ENCODE measurements at regions not wholly inside any gene's neighbourhood (a gene's known extent, or its start where the extent isn't known, plus 50 kb on each side); places are given as distances from the start of the nearest gene placed in this dataset.

DNA sequence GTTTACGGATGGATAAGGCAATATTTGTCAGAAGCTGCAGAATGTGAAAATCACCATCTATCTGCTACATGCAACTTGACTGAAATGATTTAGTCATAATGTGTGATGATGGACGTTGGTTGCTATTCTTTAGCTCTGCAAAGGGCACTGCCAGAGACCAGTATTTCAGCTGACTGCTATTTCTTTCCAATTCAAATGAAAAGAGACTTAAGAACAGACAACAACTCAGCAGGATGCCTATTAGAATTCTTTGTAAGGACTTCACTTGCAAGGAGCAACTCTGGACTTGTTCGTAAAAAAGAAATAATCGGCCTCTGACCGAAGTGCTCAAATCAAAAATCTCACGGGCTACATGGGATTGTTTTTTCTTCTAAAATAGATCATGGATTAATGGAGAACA lies 262.7 kb downstream of the DHX15 start:
- Histone ChIP-seq H3K27ac (ENCODE audit: low read depth, low read length) (no peak overlapping the region), H3K4me1 (ENCODE audit: control insufficient read depth in 5 of 5, insufficient read depth in 5 of 5, low read length in 5 of 5) (no peaks in the 10 kb centered on the region), H3K9me3 (ENCODE audit: control insufficient read depth in 5 of 5, low read length in 5 of 5) (no peaks in the 10 kb centered on the region)

DNA sequence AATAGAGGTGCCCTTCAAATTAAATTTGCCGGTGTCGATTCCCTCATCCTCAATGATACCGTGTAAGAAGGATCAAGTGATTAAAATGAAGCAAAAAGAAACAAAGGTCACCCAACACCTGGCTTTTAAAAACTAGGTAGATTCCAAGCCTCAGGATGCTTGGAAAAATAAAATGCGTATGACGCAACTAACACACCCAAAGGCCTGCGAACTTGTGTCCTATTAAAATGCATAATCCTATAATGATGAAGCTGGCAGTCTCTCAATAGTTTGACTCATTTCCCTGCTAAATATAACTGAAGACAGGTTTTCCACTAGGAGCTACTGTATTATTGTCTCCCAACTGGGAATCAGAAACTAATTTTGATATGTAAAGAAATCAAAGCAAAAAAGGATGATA lies 263.2 kb downstream of the DHX15 start:
- no peaks in the 10 kb centered on the region for H3K4me1 ChIP-seq (ENCODE audit: control insufficient read depth in 5 of 5, insufficient read depth in 5 of 5, low read length in 5 of 5)
- no peaks in the 10 kb centered on the region for H3K36me3 ChIP-seq (ENCODE audit: control insufficient read depth in 5 of 5, insufficient read depth in 5 of 5, low read length in 5 of 5)
- H3K27ac ChIP-seq (ENCODE audit: low read depth, low read length), result no peak overlapping the region
- no peaks in the 10 kb centered on the region for H3K27me3 ChIP-seq (ENCODE audit: control insufficient read depth in 5 of 5, insufficient read depth in 4 of 5, low read length in 5 of 5)
- H3K4me3 ChIP-seq (ENCODE audit: low read depth in 1 of 5, low read length in 5 of 5), result no peak overlapping the region
- no peaks in the 10 kb centered on the region for H3K9me3 ChIP-seq (ENCODE audit: control insufficient read depth in 5 of 5, low read length in 5 of 5)
- no peak overlapping the region for H3K9ac ChIP-seq (ENCODE audit: low read length in 5 of 5)

More for the DNA sequence above, 262.7 kb downstream of the DHX15 start:
- Histone ChIP-seq H3K27me3 (ENCODE audit: control insufficient read depth in 5 of 5, insufficient read depth in 4 of 5, low read length in 5 of 5) (no peaks in the 10 kb centered on the region), H3K36me3 (ENCODE audit: control insufficient read depth in 5 of 5, insufficient read depth in 5 of 5, low read length in 5 of 5) (no peaks in the 10 kb centered on the region), H3K4me3 (ENCODE audit: low read depth in 1 of 5, low read length in 5 of 5) (no peak overlapping the region), H3K9ac (ENCODE audit: low read length in 5 of 5) (no peak overlapping the region)

DNA sequence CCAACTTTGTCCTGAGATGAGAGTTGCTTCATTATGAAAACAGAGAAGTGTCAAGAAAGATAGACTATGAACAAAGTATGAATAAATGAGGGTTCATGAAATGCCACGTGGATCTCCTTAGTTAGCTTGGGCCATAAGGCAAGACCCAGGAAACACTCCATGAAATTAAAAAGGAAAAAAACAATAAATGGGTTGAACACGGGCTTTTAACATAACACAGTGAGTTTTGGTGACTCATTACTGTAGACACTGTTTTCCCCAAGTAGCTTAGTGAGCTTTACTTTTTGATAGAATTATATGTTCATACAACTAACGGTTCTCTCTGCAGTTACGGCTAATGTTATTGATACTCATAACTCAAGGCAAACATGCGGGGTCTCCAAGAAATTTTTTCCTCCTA lies 265.0 kb downstream of the DHX15 start:
- H3K36me3 ChIP-seq (ENCODE audit: control insufficient read depth in 5 of 5, insufficient read depth in 5 of 5, low read length in 5 of 5), result no peaks in the 10 kb centered on the region
- no peaks in the 10 kb centered on the region for H3K9me3 ChIP-seq (ENCODE audit: control insufficient read depth in 5 of 5, low read length in 5 of 5)
- H3K27ac ChIP-seq (ENCODE audit: low read depth, low read length), result no peak overlapping the region
- no peak overlapping the region for H3K9ac ChIP-seq (ENCODE audit: low read length in 5 of 5)
- no peak overlapping the region for H3K4me3 ChIP-seq (ENCODE audit: low read depth in 1 of 5, low read length in 5 of 5)
- no peaks in the 10 kb centered on the region for H3K27me3 ChIP-seq (ENCODE audit: control insufficient read depth in 5 of 5, insufficient read depth in 4 of 5, low read length in 5 of 5)
- no peaks in the 10 kb centered on the region for H3K4me1 ChIP-seq (ENCODE audit: control insufficient read depth in 5 of 5, insufficient read depth in 5 of 5, low read length in 5 of 5)

DNA sequence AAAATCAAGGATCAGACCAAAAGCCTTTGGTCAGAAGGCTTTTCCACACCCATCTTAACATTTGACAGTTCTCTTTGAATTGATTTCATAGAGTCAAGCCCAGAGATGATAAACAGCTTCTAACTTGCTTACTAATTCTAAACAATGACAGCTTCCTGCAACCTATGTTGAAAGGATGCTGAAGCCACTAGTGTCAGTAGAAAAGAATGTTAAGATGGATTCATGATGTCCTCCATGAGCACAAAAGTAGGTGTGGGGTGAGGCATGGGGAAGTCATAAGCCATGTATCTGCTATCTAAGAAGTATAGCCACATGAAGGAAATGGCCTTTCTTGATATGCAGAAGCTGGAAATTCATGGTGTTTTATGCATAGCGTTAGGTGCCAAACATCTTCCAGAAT lies 269.3 kb downstream of the DHX15 start:
- H3K36me3 ChIP-seq (ENCODE audit: control insufficient read depth in 5 of 5, insufficient read depth in 5 of 5, low read length in 5 of 5), result no peaks in the 10 kb centered on the region
- H3K4me1 ChIP-seq (ENCODE audit: control insufficient read depth in 5 of 5, insufficient read depth in 5 of 5, low read length in 5 of 5), result no peaks in the 10 kb centered on the region
- no peak overlapping the region for H3K4me3 ChIP-seq (ENCODE audit: low read depth in 1 of 5, low read length in 5 of 5)
- no peak overlapping the region for H3K27ac ChIP-seq (ENCODE audit: low read depth, low read length)
- H3K9me3 ChIP-seq (ENCODE audit: control insufficient read depth in 5 of 5, low read length in 5 of 5), result no peaks in the 10 kb centered on the region
- no peaks in the 10 kb centered on the region for H3K27me3 ChIP-seq (ENCODE audit: control insufficient read depth in 5 of 5, insufficient read depth in 4 of 5, low read length in 5 of 5)
- H3K9ac ChIP-seq (ENCODE audit: low read length in 5 of 5), result no peak overlapping the region

DNA sequence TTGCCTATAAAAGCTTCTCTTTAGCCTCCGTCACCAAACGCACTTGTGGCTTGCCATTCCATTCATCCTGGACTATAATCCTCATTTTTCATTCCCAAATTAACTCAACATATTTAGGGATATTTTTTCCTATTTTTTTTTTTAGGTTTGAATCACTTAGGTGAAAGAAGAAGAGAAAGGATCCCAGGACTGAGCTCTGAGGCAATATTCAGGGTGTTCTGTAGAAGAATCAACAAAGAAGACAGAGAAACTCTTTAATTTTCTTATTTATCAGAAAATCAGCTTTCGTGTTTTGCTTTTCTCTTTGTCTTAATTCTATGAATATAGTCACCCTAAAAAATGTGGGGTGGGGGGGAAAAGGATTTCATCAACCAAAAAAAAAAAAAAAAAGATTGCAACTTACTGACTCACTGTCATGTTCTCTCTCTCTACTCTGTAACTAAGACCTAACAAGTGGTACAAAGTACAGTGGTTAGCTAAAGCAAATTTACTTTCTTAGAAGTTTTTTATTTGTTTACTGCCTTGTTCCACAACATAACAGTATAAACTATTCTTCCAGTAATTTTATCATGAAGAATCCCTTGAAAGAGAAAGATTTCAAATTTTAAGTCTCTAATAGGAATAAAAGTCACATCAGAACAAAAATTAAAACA lies 272.0 kb downstream of the DHX15 start:
- H3K36me3 ChIP-seq (ENCODE audit: control insufficient read depth in 5 of 5, insufficient read depth in 5 of 5, low read length in 5 of 5), result no peaks in the 10 kb centered on the region

DNA sequence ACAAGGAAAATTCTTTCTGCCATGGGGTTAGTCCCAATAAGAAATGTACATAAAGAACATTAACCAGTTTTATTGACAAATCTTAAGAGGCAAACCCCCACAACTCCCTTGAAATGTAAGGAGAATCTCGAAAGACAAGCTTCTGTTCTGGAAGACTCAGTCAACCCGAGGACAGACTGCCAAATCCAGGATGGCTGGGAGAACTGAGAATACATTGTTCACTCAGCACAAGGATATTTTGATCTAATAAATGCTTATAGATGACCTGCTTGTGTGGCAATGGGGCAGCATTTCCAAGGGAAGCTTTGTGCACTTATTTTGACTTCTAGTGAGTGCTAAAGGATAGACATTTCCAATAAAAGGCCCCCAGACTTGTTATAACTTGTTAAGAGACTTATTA lies 280.4 kb downstream of the DHX15 start:
- H3K4me1 ChIP-seq (ENCODE audit: control insufficient read depth in 5 of 5, insufficient read depth in 5 of 5, low read length in 5 of 5), result no peaks in the 10 kb centered on the region
- no peak overlapping the region for H3K27ac ChIP-seq (ENCODE audit: low read depth, low read length)
- H3K27me3 ChIP-seq (ENCODE audit: control insufficient read depth in 5 of 5, insufficient read depth in 4 of 5, low read length in 5 of 5), result no peaks in the 10 kb centered on the region
- H3K9ac ChIP-seq (ENCODE audit: low read length in 5 of 5), result no peak overlapping the region
- no peaks in the 10 kb centered on the region for H3K9me3 ChIP-seq (ENCODE audit: control insufficient read depth in 5 of 5, low read length in 5 of 5)
- no peak overlapping the region for H3K4me3 ChIP-seq (ENCODE audit: low read depth in 1 of 5, low read length in 5 of 5)
- H3K36me3 ChIP-seq (ENCODE audit: control insufficient read depth in 5 of 5, insufficient read depth in 5 of 5, low read length in 5 of 5), result no peaks in the 10 kb centered on the region

More for the DNA sequence above, 272.0 kb downstream of the DHX15 start:
- Histone ChIP-seq H3K4me1 (ENCODE audit: control insufficient read depth in 5 of 5, insufficient read depth in 5 of 5, low read length in 5 of 5) (no peaks in the 10 kb centered on the region), H3K4me3 (ENCODE audit: low read depth in 1 of 5, low read length in 5 of 5) (no peak overlapping the region), H3K27ac (ENCODE audit: low read depth, low read length) (no peak overlapping the region), H3K9ac (ENCODE audit: low read length in 5 of 5) (no peak overlapping the region), H3K9me3 (ENCODE audit: control insufficient read depth in 5 of 5, low read length in 5 of 5) (no peaks in the 10 kb centered on the region), H3K27me3 (ENCODE audit: control insufficient read depth in 5 of 5, insufficient read depth in 4 of 5, low read length in 5 of 5) (no peaks in the 10 kb centered on the region)

DNA sequence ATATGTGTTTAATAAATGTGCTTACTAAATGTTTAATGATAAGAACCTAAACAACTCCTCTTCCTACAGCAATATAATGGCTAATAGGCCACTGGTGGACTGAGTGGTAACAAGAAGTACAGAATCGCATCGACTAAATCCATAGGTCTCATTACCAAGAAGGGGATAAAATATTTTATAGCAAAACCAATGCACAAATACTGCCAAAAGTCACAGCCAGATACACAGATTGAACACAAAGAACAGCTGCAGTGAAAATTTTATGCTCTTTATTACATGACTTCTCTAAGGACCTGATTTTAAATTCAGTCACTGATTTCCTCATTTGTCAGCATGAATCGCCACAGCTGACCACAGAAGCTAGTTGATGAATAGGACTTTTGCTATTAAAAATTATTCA lies 285.4 kb downstream of the DHX15 start:
- H3K4me1 ChIP-seq (ENCODE audit: control insufficient read depth in 5 of 5, insufficient read depth in 5 of 5, low read length in 5 of 5), result no peaks in the 10 kb centered on the region
- no peak overlapping the region for H3K4me3 ChIP-seq (ENCODE audit: low read depth in 1 of 5, low read length in 5 of 5)
- H3K27me3 ChIP-seq (ENCODE audit: control insufficient read depth in 5 of 5, insufficient read depth in 4 of 5, low read length in 5 of 5), result no peaks in the 10 kb centered on the region
- H3K9me3 ChIP-seq (ENCODE audit: control insufficient read depth in 5 of 5, low read length in 5 of 5), result peaks cover 0 to 5% (median 0%) of the 10 kb centered on the region in 5 donors
- H3K36me3 ChIP-seq (ENCODE audit: control insufficient read depth in 5 of 5, insufficient read depth in 5 of 5, low read length in 5 of 5), result no peaks in the 10 kb centered on the region
- H3K27ac ChIP-seq (ENCODE audit: low read depth, low read length), result no peak overlapping the region
- no peak overlapping the region for H3K9ac ChIP-seq (ENCODE audit: low read length in 5 of 5)

DNA sequence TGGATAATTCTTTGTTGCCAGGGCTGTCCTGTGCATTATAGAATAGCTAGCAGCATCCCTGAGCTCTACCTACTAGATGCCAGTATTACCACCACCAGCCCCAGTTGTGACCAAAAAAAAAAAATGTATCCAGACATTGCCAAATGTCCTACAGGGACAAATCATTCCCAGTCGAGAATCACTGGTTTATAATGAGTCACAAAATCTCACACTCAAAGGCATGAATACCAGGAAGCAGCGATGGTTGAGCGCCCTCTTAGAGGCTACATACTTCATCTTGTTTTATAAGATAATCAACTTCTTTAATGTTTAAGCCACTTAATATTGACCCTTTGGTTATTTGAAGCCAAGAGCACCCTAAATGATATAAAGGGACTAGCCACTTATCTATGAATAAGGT lies 297.3 kb downstream of the DHX15 start:
- Histone ChIP-seq H3K9me3 (ENCODE audit: control insufficient read depth in 5 of 5, low read length in 5 of 5) (peaks cover 0 to 6% (median 0%) of the 10 kb centered on the region in 5 donors), H3K36me3 (ENCODE audit: control insufficient read depth in 5 of 5, insufficient read depth in 5 of 5, low read length in 5 of 5) (no peaks in the 10 kb centered on the region), H3K9ac (ENCODE audit: low read length in 5 of 5) (no peak overlapping the region), H3K4me1 (ENCODE audit: control insufficient read depth in 5 of 5, insufficient read depth in 5 of 5, low read length in 5 of 5) (peaks cover 0 to 6% (median 0%) of the 10 kb centered on the region in 5 donors), H3K27me3 (ENCODE audit: control insufficient read depth in 5 of 5, insufficient read depth in 4 of 5, low read length in 5 of 5) (no peaks in the 10 kb centered on the region), H3K4me3 (ENCODE audit: low read depth in 1 of 5, low read length in 5 of 5) (no peak overlapping the region), H3K27ac (ENCODE audit: low read depth, low read length) (no peak overlapping the region)

DNA sequence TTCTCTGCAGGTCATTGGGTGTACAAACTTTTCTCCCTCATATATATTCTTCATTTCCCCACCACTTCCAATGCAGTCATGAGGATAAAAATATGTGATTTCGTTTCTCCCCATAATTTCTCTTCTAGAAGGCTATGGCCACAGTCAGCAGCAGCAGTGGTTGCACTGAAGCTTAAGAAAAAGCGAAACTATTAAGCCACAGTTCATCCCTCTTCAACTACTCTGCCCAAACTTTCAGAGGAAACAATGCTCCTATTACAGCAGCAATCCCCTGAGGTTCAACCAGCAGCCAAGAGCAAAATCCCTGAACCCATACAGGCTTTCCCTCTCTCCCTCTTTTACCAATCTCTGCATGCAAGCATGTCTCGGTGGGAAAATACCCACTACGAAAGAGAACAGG lies 298.6 kb downstream of the DHX15 start:
- peaks cover 0 to 6% (median 0%) of the 10 kb centered on the region in 5 donors for H3K4me1 ChIP-seq (ENCODE audit: control insufficient read depth in 5 of 5, insufficient read depth in 5 of 5, low read length in 5 of 5)
- H3K4me3 ChIP-seq (ENCODE audit: low read depth in 1 of 5, low read length in 5 of 5), result no peak overlapping the region
- H3K27ac ChIP-seq (ENCODE audit: low read depth, low read length), result no peak overlapping the region
- no peak overlapping the region for H3K9ac ChIP-seq (ENCODE audit: low read length in 5 of 5)
- H3K9me3 ChIP-seq (ENCODE audit: control insufficient read depth in 5 of 5, low read length in 5 of 5), result peaks cover 0 to 6% (median 0%) of the 10 kb centered on the region in 5 donors
- no peaks in the 10 kb centered on the region for H3K27me3 ChIP-seq (ENCODE audit: control insufficient read depth in 5 of 5, insufficient read depth in 4 of 5, low read length in 5 of 5)
- H3K36me3 ChIP-seq (ENCODE audit: control insufficient read depth in 5 of 5, insufficient read depth in 5 of 5, low read length in 5 of 5), result no peaks in the 10 kb centered on the region

DNA sequence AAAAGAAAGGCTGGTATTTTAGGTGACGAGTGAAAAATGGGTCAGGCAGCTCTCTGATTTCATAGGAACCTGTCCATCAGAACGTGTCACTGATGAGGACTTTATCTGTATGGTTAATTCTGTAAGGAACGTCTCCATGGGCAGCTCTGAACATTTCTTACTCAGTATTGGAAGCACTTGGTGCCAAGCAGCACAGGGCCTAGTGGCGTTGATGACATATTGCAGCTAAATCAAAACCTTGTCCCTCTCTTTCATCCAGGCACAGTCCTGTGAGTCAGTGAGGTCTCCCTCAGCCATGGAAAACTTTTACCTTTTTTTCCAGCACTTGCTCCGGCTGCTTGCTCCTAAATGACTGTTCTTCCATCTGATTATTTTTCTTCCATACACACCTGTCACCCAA lies 301.9 kb downstream of the DHX15 start:
- H3K27me3 ChIP-seq (ENCODE audit: control insufficient read depth in 5 of 5, insufficient read depth in 4 of 5, low read length in 5 of 5), result no peaks in the 10 kb centered on the region
- H3K9ac ChIP-seq (ENCODE audit: low read length in 5 of 5), result no peak overlapping the region
- no peak overlapping the region for H3K4me3 ChIP-seq (ENCODE audit: low read depth in 1 of 5, low read length in 5 of 5)
- no peaks in the 10 kb centered on the region for H3K36me3 ChIP-seq (ENCODE audit: control insufficient read depth in 5 of 5, insufficient read depth in 5 of 5, low read length in 5 of 5)
- peaks cover 0 to 6% (median 0%) of the 10 kb centered on the region in 5 donors for H3K9me3 ChIP-seq (ENCODE audit: control insufficient read depth in 5 of 5, low read length in 5 of 5)
- H3K27ac ChIP-seq (ENCODE audit: low read depth, low read length), result no peak overlapping the region
- peaks cover 0 to 6% (median 0%) of the 10 kb centered on the region in 5 donors for H3K4me1 ChIP-seq (ENCODE audit: control insufficient read depth in 5 of 5, insufficient read depth in 5 of 5, low read length in 5 of 5)
